Adrenal gland (tissue), 5 donors: ENCODE measurements at regions not wholly inside any gene's neighbourhood (a gene's known extent, or its start where the extent isn't known, plus 50 kb on each side); places are given as distances from the start of the nearest gene placed in this dataset.

Experiments
- POLR2A ChIP-seq, 2 donors: fragments of 450-650 bp; IDR thresholded peaks; one replicate each; pipeline ENCODE4 v1.6.1; 2017; ENCODE audit warnings: antibody characterized with exemption in 2 of 2, mild to moderate bottlenecking in 2 of 2, moderate library complexity in 1 of 2
- TF ChIP-seq, protein P1 (sequence below), 6 experiments: fragments of 450-650 bp in 4 of 6; fragments of 200-600 bp in 2 of 6; sonication (generic) in 1 of 6; IDR thresholded peaks; 1 replicate in 5 of 6; 2 replicates in 1 of 6; pipeline versions ENCODE4 v1.5.1 to v1.8.0; 2016 to 2021; ENCODE audit warnings: antibody characterized with exemption in 6 of 6, mild to moderate bottlenecking in 2 of 6, moderate library complexity in 1 of 6
- donor health status: DM: no; HTN: no; CAD: no.

DNA sequence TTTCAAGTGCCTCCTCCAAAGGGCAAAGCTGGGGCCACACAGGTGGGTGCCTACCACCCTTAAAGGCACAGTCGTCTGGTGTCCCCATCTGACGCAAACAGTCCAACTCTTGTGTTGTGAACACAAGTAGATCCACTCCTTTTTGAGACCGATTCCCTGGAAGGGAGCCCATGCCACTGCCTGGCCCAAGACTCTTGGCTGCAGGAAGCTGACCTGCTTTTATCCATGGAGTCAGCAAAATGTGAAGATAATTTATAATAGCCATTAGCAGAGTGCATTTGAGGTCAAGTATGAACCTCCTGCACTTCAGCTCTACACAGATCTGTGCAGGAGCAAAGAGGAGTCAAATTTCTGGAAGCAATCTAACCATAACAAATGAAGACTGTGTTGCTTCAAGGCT, 68.5 kb downstream of the ADM start:
- TF ChIP-seq, protein P1, sequence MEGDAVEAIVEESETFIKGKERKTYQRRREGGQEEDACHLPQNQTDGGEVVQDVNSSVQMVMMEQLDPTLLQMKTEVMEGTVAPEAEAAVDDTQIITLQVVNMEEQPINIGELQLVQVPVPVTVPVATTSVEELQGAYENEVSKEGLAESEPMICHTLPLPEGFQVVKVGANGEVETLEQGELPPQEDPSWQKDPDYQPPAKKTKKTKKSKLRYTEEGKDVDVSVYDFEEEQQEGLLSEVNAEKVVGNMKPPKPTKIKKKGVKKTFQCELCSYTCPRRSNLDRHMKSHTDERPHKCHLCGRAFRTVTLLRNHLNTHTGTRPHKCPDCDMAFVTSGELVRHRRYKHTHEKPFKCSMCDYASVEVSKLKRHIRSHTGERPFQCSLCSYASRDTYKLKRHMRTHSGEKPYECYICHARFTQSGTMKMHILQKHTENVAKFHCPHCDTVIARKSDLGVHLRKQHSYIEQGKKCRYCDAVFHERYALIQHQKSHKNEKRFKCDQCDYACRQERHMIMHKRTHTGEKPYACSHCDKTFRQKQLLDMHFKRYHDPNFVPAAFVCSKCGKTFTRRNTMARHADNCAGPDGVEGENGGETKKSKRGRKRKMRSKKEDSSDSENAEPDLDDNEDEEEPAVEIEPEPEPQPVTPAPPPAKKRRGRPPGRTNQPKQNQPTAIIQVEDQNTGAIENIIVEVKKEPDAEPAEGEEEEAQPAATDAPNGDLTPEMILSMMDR (IDR thresholded peaks at IDR 0.05) = no peak
- no peak for TF ChIP-seq POLR2A (IDR thresholded peaks at IDR 0.05)
